B cell (primary cell): ENCODE measurements at regions not wholly inside any gene's neighbourhood (a gene's known extent, or its start where the extent isn't known, plus 50 kb on each side); places are given as distances from the start of the nearest gene placed in this dataset.

Experiments
- EZH2 ChIP-seq: IDR thresholded peaks from 2 replicates; pipeline ENCODE4 v1.6.1; 2012; ENCODE audit warnings: borderline replicate concordance, low read depth, mild to moderate bottlenecking, moderate library complexity, low read length; ENCODE audit not compliant: insufficient read depth, poor library complexity, severe bottlenecking
- TF ChIP-seq, protein P1 (sequence below): fragments of 200-600 bp; IDR thresholded peaks from one replicate; pipeline ENCODE4 v1.8.0; 2022; ENCODE audit warnings: antibody characterized with exemption, mild to moderate bottlenecking

DNA sequence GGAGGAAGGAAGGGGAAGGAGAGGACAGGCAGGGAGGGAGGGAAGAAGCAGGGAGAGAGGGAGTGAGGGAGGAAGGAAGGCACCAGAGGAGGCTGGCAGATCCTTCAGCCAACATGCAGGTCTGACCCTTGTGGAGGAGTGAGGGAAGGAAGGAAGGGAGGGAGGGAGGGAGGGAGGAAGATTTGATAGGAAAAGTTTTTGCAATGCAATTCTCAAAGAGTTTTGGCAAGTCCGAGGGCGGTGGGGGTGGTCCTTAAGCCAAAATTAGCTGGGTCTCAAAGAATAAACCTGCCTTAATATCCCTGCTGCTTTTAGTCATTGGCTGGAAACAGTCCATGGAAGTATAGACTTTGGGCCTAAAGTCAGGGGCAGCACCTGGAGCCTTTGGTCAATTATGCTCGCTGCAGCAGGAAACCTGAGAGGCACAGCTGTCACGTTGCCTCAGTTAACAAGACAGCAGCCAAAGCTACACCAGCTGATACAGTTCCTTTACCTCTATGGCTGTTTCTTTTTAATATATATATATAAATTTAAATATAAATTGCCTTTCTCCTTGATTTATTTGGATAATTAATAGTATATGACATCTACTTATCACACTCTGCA lies 115.7 kb upstream of the RALGAPA2 start:
- TF ChIP-seq EZH2 = no peak
- TF ChIP-seq, protein P1, sequence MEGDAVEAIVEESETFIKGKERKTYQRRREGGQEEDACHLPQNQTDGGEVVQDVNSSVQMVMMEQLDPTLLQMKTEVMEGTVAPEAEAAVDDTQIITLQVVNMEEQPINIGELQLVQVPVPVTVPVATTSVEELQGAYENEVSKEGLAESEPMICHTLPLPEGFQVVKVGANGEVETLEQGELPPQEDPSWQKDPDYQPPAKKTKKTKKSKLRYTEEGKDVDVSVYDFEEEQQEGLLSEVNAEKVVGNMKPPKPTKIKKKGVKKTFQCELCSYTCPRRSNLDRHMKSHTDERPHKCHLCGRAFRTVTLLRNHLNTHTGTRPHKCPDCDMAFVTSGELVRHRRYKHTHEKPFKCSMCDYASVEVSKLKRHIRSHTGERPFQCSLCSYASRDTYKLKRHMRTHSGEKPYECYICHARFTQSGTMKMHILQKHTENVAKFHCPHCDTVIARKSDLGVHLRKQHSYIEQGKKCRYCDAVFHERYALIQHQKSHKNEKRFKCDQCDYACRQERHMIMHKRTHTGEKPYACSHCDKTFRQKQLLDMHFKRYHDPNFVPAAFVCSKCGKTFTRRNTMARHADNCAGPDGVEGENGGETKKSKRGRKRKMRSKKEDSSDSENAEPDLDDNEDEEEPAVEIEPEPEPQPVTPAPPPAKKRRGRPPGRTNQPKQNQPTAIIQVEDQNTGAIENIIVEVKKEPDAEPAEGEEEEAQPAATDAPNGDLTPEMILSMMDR = no peak
